IMR-90 (cell line): ENCODE measurements at regions not wholly inside any gene's neighbourhood (a gene's known extent, or its start where the extent isn't known, plus 50 kb on each side); places are given as distances from the start of the nearest gene placed in this dataset.

Experiments used
- ATAC-seq: fragments of 200-7000 bp; cut with Tn5 transposase; 2 replicates; pipeline ENCODE4 v1.9.1; 2020; ENCODE audit warnings: low read depth, mild to moderate bottlenecking, moderate library complexity
- BruUV-seq: library from RNA; stranded (reverse); fragments of 400-500 nt; replicated peaks from 2 replicates; lab custom pipeline; 2021; lab: Mats Ljungman, UMichigan
- CTCF ChIA-PET: fragments of 300-600 bp; formaldehyde crosslinking; extraction: SDS; loops from one replicate; lab custom pipeline; 2021; ENCODE audit warnings: antibody characterized with exemption; lab: Yijun Ruan, JAX
- POLR2A ChIA-PET: fragments of 300-600 bp; sonication (Branson Sonifier 250); formaldehyde crosslinking; loops from one replicate; lab custom pipeline; 2022; ENCODE audit warnings: antibody characterized with exemption; ENCODE audit not compliant: unreplicated experiment; lab: Charles Lee
- DNase-seq: peaks from one replicate; pipeline ENCODE4 v3.0.0; 2013
- H2AFZ ChIP-seq: replicated peaks from 2 replicates; pipeline ENCODE3; 2013; ENCODE audit warnings: low read length, mild to moderate bottlenecking; ENCODE audit not compliant: poor library complexity
- H2AK5ac ChIP-seq: 2 replicates; pipeline ENCODE4 v1.6.1; 2013; ENCODE audit warnings: low read depth, low read length, inconsistent platforms
- H2AK9ac ChIP-seq: replicated peaks from 2 replicates; pipeline ENCODE3; 2013; ENCODE audit warnings: mild to moderate bottlenecking, low read depth, low read length, moderate library complexity; ENCODE audit not compliant: poor library complexity
- H2BK120ac ChIP-seq: 2 replicates; pipeline ENCODE4 v1.6.1; 2013; ENCODE audit warnings: low read depth, low read length, inconsistent platforms
- H2BK15ac ChIP-seq: 3 replicates; pipeline ENCODE4 v1.6.1; 2013; ENCODE audit warnings: low read depth, low read length, inconsistent platforms
- H2BK20ac ChIP-seq: 2 replicates; pipeline ENCODE4 v1.6.1; 2013; ENCODE audit warnings: low read depth, mild to moderate bottlenecking, inconsistent platforms, low read length, moderate library complexity
- H2BK5ac ChIP-seq: 2 replicates; pipeline ENCODE4 v1.6.1; 2013; ENCODE audit warnings: mild to moderate bottlenecking, low read depth, low read length, inconsistent platforms; ENCODE audit not compliant: poor library complexity, severe bottlenecking
- H3K14ac ChIP-seq: replicated peaks from 2 replicates; pipeline ENCODE4 v1.6.1; 2013; ENCODE audit warnings: low read depth, low read length, inconsistent platforms
- H3K18ac ChIP-seq: 2 replicates; pipeline ENCODE4 v1.6.1; 2013; ENCODE audit warnings: low read depth, low read length, control low read depth
- H3K23ac ChIP-seq: 2 replicates; pipeline ENCODE4 v1.6.1; 2013; ENCODE audit warnings: low read depth, low read length, inconsistent platforms
- H3K27ac ChIP-seq: 2 replicates; pipeline ENCODE4 v1.5.1; 2013; ENCODE audit warnings: mild to moderate bottlenecking, control low read depth, low read length; ENCODE audit not compliant: insufficient read depth
- H3K27me3 ChIP-seq: 2 replicates; pipeline ENCODE4 v1.6.1; 2013; ENCODE audit warnings: low read length; ENCODE audit not compliant: control insufficient read depth, insufficient read depth
- H3K36me3 ChIP-seq: 2 replicates; pipeline ENCODE4 v1.6.1; 2013; ENCODE audit warnings: low read length, mixed read lengths; ENCODE audit not compliant: control insufficient read depth, insufficient read depth
- H3K4ac ChIP-seq: 2 replicates; pipeline ENCODE4 v1.6.1; 2013; ENCODE audit warnings: low read depth, low read length, inconsistent platforms
- H3K4me1 ChIP-seq: 2 replicates; pipeline ENCODE4 v1.6.1; 2013; ENCODE audit warnings: low read length, mixed read lengths; ENCODE audit not compliant: control insufficient read depth, insufficient read depth
- H3K4me2 ChIP-seq: 2 replicates; pipeline ENCODE4 v1.6.1; 2013; ENCODE audit warnings: low read depth, mild to moderate bottlenecking, control low read depth, low read length, moderate library complexity
- H3K4me3 ChIP-seq: 2 replicates; pipeline ENCODE4 v1.5.1; 2013; ENCODE audit warnings: low read depth, mild to moderate bottlenecking, control low read depth, low read length, moderate library complexity; ENCODE audit not compliant: insufficient read depth
- H3K56ac ChIP-seq: 2 replicates; pipeline ENCODE4 v1.6.1; 2013; ENCODE audit warnings: low read length, inconsistent platforms; ENCODE audit not compliant: insufficient read depth; ENCODE audit errors: extremely low read depth
- H3K79me1 ChIP-seq, 2 experiments: 2 replicates each; pipeline ENCODE4 v1.6.1; 2013; ENCODE audit warnings: low read length in 2 of 2, inconsistent platforms in 1 of 2, low read depth in 1 of 2
- H3K9ac ChIP-seq: 2 replicates; pipeline ENCODE4 v1.6.1; 2013; ENCODE audit warnings: low read depth, low read length, control low read depth
- H3K9me1 ChIP-seq: 2 replicates; pipeline ENCODE4 v1.6.1; 2013; ENCODE audit warnings: low read length, inconsistent platforms; ENCODE audit not compliant: insufficient read depth
- H3K9me3 ChIP-seq: 2 replicates; pipeline ENCODE4 v1.6.1; 2013; ENCODE audit warnings: low read length; ENCODE audit not compliant: control insufficient read depth, insufficient read depth
- H4K20me1 ChIP-seq: 2 replicates; pipeline ENCODE4 v1.6.1; 2013; ENCODE audit warnings: low read length, inconsistent platforms; ENCODE audit not compliant: insufficient read depth
- H4K5ac ChIP-seq: 2 replicates; pipeline ENCODE4 v1.6.1; 2013; ENCODE audit warnings: mild to moderate bottlenecking, low read depth, low read length, control low read depth
- H4K8ac ChIP-seq, 2 experiments: 2 replicates each; pipeline ENCODE4 v1.6.1; 2013; ENCODE audit warnings: low read depth in 2 of 2, low read length in 2 of 2, control low read depth in 1 of 2, inconsistent platforms in 1 of 2
- H4K91ac ChIP-seq: 2 replicates; pipeline ENCODE4 v1.6.1; 2013; ENCODE audit warnings: low read depth, low read length, inconsistent platforms; ENCODE audit not compliant: insufficient read depth
- FOS ChIP-seq: fragments of 150-350 bp; IDR thresholded peaks from 2 replicates; pipeline ENCODE4 v1.6.1; 2016; ENCODE audit warnings: low read depth, low read length
- MXI1 ChIP-seq: IDR thresholded peaks from 2 replicates; pipeline ENCODE4 v1.6.1; 2012; ENCODE audit warnings: low read depth, mild to moderate bottlenecking, low read length, moderate library complexity, borderline replicate concordance
- WGBS, 2 experiments: methylation state at CpG; one replicate each; pipeline versions ENCODE4 v1.1.5 to v1.1.7; 2013; ENCODE audit warnings: missing lambda C conversion rate in 2 of 2; ENCODE audit not compliant: insufficient read length in 1 of 2; ENCODE audit errors: extremely low coverage in 2 of 2; 5-methylcytosine and 5-hydroxymethylcytosine counted together
- dilution Hi-C: fragments of 300-500 bp; cut with HindIII; formaldehyde crosslinking; loops from one replicate; pipeline ENCODE4 v1.14.3; 2018; ENCODE audit warnings: low sequenced_read_pairs; ENCODE audit not compliant: unreplicated experiment
- in situ Hi-C: fragments of 300-500 bp; cut with MboI; formaldehyde crosslinking; loops from 3 replicates; pipeline ENCODE4 v1.14.3; 2019; ENCODE audit warnings: low sequenced_read_pairs, inconsistent platforms, mixed read lengths
- intact Hi-C: fragments of 100-400 bp; cut with micrococcal nuclease; formaldehyde crosslinking; loops from 2 replicates; pipeline ENCODE4 v1.10.0; 2022
- TF ChIP-seq, protein P1 (sequence below): conservative IDR thresholded peaks from 2 replicates; pipeline ENCODE4 v1.5.1; 2012; ENCODE audit warnings: mild to moderate bottlenecking, low read depth, low read length, improper control_type of control experiment

DNA sequence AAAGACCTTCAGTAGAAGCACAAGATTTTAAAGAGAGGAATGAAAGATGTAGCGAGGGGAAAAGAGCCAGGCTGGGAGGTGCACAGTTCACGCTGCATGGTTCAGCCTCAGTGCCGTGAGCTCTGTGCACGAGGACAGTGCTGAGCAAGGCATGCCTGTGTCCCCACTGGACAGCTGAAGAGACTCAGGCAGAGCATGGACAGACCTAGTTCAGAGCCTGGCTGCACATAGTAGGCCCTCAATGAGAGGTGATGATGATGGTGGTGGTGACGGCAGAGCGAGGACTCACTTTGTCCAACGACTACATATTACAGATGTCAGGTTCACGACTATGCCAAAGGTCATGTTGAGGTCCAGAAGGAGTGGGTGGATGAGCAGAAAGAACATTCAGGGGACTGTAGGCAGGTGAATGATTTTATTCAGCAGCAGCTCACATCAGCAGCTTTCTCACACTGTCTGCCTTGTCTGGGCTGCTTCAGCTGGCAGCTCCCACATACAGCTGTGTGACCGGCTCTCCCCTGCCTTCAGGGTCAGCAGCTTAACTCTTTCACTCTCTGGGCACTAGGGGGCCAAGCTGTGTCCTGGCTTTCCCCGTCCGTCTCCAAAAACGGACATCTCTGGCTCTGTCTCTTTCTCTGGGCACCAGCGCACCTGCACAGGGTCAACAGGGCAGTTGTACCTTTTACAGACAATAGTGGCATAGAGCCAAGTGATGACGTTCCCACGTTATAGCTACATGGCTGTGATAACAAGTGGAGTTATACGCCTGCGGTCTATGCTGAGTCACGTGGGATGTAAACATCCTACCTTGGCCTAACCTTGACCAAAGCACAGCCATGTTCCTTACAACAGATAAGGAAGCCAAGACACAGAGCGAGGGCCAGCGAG is 83.4 kb upstream of the KCNK12 start:
- Histone ChIP-seq H3K4me2 (no peak overlapping the region), H2BK5ac (no peak overlapping the region), H3K4ac (no peak overlapping the region), H3K23ac (no peak overlapping the region), H3K36me3 (no peaks in the 10 kb centered on the region), H2BK15ac (no peak overlapping the region), H2AFZ (peak overlapping the region; percentile 58), H2BK120ac (no peak overlapping the region), H3K79me1 (no peaks in the 10 kb centered on the region), H2AK9ac (peak overlapping the region; percentile 72), H3K9me3 (no peaks in the 10 kb centered on the region; the same call in 1 of the 2 replicates), H4K20me1 (no peaks in the 10 kb centered on the region), H3K4me3 (no peak overlapping the region), H3K18ac (no peak overlapping the region), H3K56ac (no peak overlapping the region), H2AK5ac (no peak overlapping the region), H3K9ac (no peak overlapping the region), H3K4me1 (no peaks in the 10 kb centered on the region), H3K9me1 (no peaks in the 10 kb centered on the region; the same call in 1 of the 2 replicates), H4K5ac (no peak overlapping the region), H3K27ac (no peak overlapping the region), H4K8ac (no peak overlapping the region), H3K14ac (no peak overlapping the region), H3K27me3 (peaks cover 25% of the 10 kb centered on the region), H2BK20ac (no peak overlapping the region), H4K91ac (no peak overlapping the region)
- 34% methylated on average over 9 of the region's 20 CpGs; no CpG with 5 or more reads in 1 of the 2 experiments for WGBS, 2 experiments
- peak; percentile 57; the same call in 1 of the 2 replicates for ATAC-seq
- peak; percentile 5 for DNase-seq
- no TSS peak for BruUV-seq
- POLR2A ChIA-PET: no interaction called here
- dilution Hi-C loops (no loop called here), in situ Hi-C loops (no loop called here), intact Hi-C loops (no loop called here)
- TF ChIP-seq, protein P1, sequence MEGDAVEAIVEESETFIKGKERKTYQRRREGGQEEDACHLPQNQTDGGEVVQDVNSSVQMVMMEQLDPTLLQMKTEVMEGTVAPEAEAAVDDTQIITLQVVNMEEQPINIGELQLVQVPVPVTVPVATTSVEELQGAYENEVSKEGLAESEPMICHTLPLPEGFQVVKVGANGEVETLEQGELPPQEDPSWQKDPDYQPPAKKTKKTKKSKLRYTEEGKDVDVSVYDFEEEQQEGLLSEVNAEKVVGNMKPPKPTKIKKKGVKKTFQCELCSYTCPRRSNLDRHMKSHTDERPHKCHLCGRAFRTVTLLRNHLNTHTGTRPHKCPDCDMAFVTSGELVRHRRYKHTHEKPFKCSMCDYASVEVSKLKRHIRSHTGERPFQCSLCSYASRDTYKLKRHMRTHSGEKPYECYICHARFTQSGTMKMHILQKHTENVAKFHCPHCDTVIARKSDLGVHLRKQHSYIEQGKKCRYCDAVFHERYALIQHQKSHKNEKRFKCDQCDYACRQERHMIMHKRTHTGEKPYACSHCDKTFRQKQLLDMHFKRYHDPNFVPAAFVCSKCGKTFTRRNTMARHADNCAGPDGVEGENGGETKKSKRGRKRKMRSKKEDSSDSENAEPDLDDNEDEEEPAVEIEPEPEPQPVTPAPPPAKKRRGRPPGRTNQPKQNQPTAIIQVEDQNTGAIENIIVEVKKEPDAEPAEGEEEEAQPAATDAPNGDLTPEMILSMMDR: 0 out of 2 replicates have a peak, but pooled peaks have one; percentile 6
- TF ChIP-seq FOS (no peak), MXI1 (no peak)
- CTCF ChIA-PET: interaction anchor here (0.5 to 1.3 kb wide), 5 partner anchors 11 to 127 kb away, joined by 3 read pairs; no protein-coding TSS in a partner anchor
